A549 (cell line): ENCODE measurements at regions not wholly inside any gene's neighbourhood (a gene's known extent, or its start where the extent isn't known, plus 50 kb on each side); places are given as distances from the start of the nearest gene placed in this dataset.

Experiments
- ATAC-seq, 2 experiments: fragments of 200-7000 bp in 1 of 2; fragments of >200 bp in 1 of 2; cut with Nextera tagmentation in 1 of 2; cut with Tn5 transposase in 1 of 2; 3 replicates each; pipeline versions ENCODE4 v1.8.0 to v1.9.1; 2018 to 2020; ENCODE audit warnings: mild to moderate bottlenecking in 1 of 2, moderate library complexity in 1 of 2
- CTCF ChIA-PET: fragments of 300-600 bp; sonication (Branson Sonifier 250); formaldehyde crosslinking; extraction: SDS; loops from one replicate; lab custom pipeline; 2021; ENCODE audit warnings: antibody characterized with exemption, inconsistent platforms; lab: Yijun Ruan, JAX
- POLR2A ChIA-PET: fragments of 350-600 bp; formaldehyde crosslinking; extraction: SDS; loops from one replicate; lab custom pipeline; 2021; ENCODE audit warnings: antibody characterized with exemption, inconsistent platforms; lab: Yijun Ruan, JAX
- DNase-seq, 2 experiments: peaks; one replicate each; pipeline versions ENCODE4 v3.0.0 to v3.0.0-alpha.2; 2011 to 2016; ENCODE audit warnings: low read depth in 1 of 2, low spot score in 1 of 2
- FAIRE-seq: peaks from 2 replicates; lab custom pipeline; 2011; peaks lifted over from hg19 to GRCh38; lab: Jason Lieb, UNC
- H3K27ac ChIP-seq, 2 experiments: fragments of >200 bp; sonication (Bioruptor Twin); formaldehyde crosslinking; 3 replicates each; pipeline ENCODE4 v1.5.1; 2016 to 2017
- H3K4me1 ChIP-seq: fragments of >200 bp; sonication (Bioruptor Twin); formaldehyde crosslinking; 3 replicates; pipeline ENCODE4 v1.6.1; 2016
- H3K4me2 ChIP-seq: fragments of >200 bp; sonication (Bioruptor Twin); formaldehyde crosslinking; 3 replicates; pipeline ENCODE4 v1.6.1; 2016
- H3K4me3 ChIP-seq: fragments of >200 bp; sonication (Bioruptor Twin); formaldehyde crosslinking; 3 replicates; pipeline ENCODE4 v1.5.1; 2016
- H3K9me3 ChIP-seq: fragments of >200 bp; sonication (Bioruptor Twin); formaldehyde crosslinking; 3 replicates; pipeline ENCODE4 v1.6.1; 2016
- CHD2 ChIP-seq: fragments of 150-350 bp; IDR thresholded peaks from 2 replicates; pipeline ENCODE4 v1.6.1; 2014; ENCODE audit warnings: low read length; ENCODE audit not compliant: partially characterized antibody
- CHD4 ChIP-seq: fragments of 200-600 bp; sonication (generic); IDR thresholded peaks from 2 replicates; pipeline ENCODE4 v1.6.1; 2016; ENCODE audit warnings: antibody characterized with exemption, mild to moderate bottlenecking, borderline replicate concordance
- E2F6 ChIP-seq: IDR thresholded peaks from 2 replicates; pipeline ENCODE4 v1.6.1; 2012; ENCODE audit warnings: low read depth, borderline replicate concordance
- EHMT2 ChIP-seq: fragments of 200-600 bp; sonication (generic); IDR thresholded peaks from 2 replicates; pipeline ENCODE4 v1.6.1; 2016; ENCODE audit warnings: antibody characterized with exemption, low read depth, mild to moderate bottlenecking, moderate library complexity
- FOXS1 ChIP-seq: fragments of 250-450 bp; sonication (Bioruptor Pico); IDR thresholded peaks from 2 replicates; pipeline ENCODE4 v1.5.0; 2020; ENCODE audit warnings: mild to moderate bottlenecking, moderate library complexity
- HDAC2 ChIP-seq: fragments of 200-600 bp; sonication (generic); IDR thresholded peaks from 2 replicates; pipeline ENCODE4 v1.6.1; 2016
- HES2 ChIP-seq: fragments of >200 bp; sonication (Bioruptor Twin); formaldehyde crosslinking; IDR thresholded peaks from 2 replicates; pipeline ENCODE4 v1.6.1; 2016
- HEYL ChIP-seq: fragments of 250-450 bp; sonication (Bioruptor Pico); IDR thresholded peaks from 2 replicates; pipeline ENCODE4 v1.8.0; 2021; ENCODE audit warnings: mild to moderate bottlenecking, moderate library complexity
- JUNB ChIP-seq: fragments of >200 bp; sonication (Bioruptor Twin); formaldehyde crosslinking; IDR thresholded peaks from 2 replicates; pipeline ENCODE4 v1.6.1; 2016
- KDM5A ChIP-seq: fragments of 200-600 bp; sonication (generic); IDR thresholded peaks from 2 replicates; pipeline ENCODE4 v1.6.1; 2016; ENCODE audit warnings: antibody characterized with exemption, mild to moderate bottlenecking
- MAFK ChIP-seq: fragments of 450-650 bp; IDR thresholded peaks from 2 replicates; pipeline ENCODE4 v1.6.1; 2014; ENCODE audit not compliant: partially characterized antibody
- PBX3 ChIP-seq: IDR thresholded peaks from 2 replicates; pipeline ENCODE4 v1.6.1; 2012
- POLR2A ChIP-seq: IDR thresholded peaks from 2 replicates; pipeline ENCODE4 v1.6.1; 2012; ENCODE audit warnings: mild to moderate bottlenecking, low read length
- SMC3 ChIP-seq: fragments of >200 bp; sonication (Bioruptor Twin); formaldehyde crosslinking; IDR thresholded peaks from 3 replicates; pipeline ENCODE4 v1.6.1; 2018; ENCODE audit warnings: inconsistent platforms
- TFCP2L1 ChIP-seq: fragments of 250-450 bp; sonication (Bioruptor Pico); IDR thresholded peaks from 2 replicates; pipeline ENCODE4 v1.5.0; 2021; ENCODE audit warnings: mild to moderate bottlenecking
- ZC3H11A ChIP-seq: fragments of 450-650 bp; IDR thresholded peaks from 2 replicates; pipeline ENCODE4 v1.6.1; 2014; ENCODE audit warnings: antibody characterized with exemption, mild to moderate bottlenecking
- ZFP36 ChIP-seq: fragments of 450-650 bp; IDR thresholded peaks from 2 replicates; pipeline ENCODE4 v1.6.1; 2014; ENCODE audit warnings: borderline replicate concordance; ENCODE audit not compliant: partially characterized antibody
- WGBS: methylation state at CpG from one replicate; pipeline ENCODE4 v1.1.6; 2017; ENCODE audit errors: missing lambda C conversion rate; 5-methylcytosine and 5-hydroxymethylcytosine counted together

DNA sequence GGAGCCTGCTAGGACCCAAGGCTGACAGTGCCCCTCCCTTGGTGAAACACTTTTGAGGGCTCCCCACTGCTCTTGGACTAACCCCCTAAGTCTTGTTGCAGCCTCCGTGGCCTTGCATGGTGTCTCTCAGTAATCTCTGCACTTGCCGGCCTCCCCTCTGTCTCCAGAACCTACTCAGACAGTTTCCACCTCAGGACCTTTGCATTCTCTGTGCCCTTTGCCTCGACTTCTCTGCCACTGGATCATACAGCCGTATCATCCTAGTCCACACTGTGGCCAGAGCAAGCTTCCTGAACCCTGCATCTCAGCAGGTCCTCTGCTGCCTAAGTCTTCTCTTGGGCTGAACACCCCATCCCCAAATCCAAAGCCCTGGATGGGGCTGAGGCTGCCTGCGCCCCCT, 152.0 kb upstream of the PTPN1 start (continued):
- no peak for TF ChIP-seq E2F6
- no peak for TF ChIP-seq ZC3H11A
- TF ChIP-seq ZFP36 = no peak
- no peak for TF ChIP-seq SMC3
- TF ChIP-seq, all 56 proteins: peak for 0

DNA sequence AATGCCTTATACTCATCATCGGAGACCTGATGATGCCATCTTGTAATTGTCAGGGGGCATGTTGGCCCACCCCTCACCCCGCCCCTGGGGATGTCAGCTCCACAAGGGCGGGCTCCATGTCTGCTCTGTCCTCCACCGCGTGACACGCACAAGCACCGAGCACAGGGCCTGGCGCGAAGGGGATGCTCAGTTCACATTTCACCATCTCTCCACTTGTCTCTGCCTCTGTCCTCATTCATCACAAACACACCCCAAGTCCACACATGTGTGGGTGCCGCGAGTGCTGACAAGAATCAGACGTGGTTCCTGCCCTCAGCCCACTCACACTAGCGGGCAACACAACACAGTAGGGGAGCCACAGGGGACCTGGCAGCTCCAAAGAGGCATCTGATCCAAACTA, 151.2 kb upstream of the PTPN1 start:
- H3K4me1 ChIP-seq = peaks cover 11% of the 10 kb centered on the region; the same call in 2 of the 3 replicates
- H3K27ac ChIP-seq = peak overlapping the region; percentile 22 to 73; a peak in 3 of 6 replicates
- H3K9me3 ChIP-seq = no peaks in the 10 kb centered on the region
- no peak for FAIRE-seq
- 94% methylated on average over 6 of the region's 13 CpGs for WGBS
- ChIA-PET POLR2A (no interaction called here), CTCF (interaction anchor here (1.0 to 1.7 kb wide), 3 partner anchors 20 to 105 kb away, joined by 3 to 5 read pairs (median 4); no protein-coding TSS in a partner anchor)
- no peak overlapping the region for H3K4me3 ChIP-seq
- no peak for TF ChIP-seq FOXS1 (CRISPR knock-in tag)
- TF ChIP-seq, all 56 proteins: peak for 0
- DNase-seq (no peak), ATAC-seq (no peak)
- no peak overlapping the region for H3K4me2 ChIP-seq

- Histone ChIP-seq H3K4me1 (peaks cover 10% of the 10 kb centered on the region; the same call in 2 of the 3 replicates), H3K4me2 (no peak overlapping the region), H3K9me3 (no peaks in the 10 kb centered on the region), H3K4me3 (no peak overlapping the region), H3K27ac (peak overlapping the region; percentile 31 to 73; a peak in 3 of 6 replicates)
- ATAC-seq (peak in 1 of 2 experiments; percentile 27; a peak in 3 of 6 replicates), FAIRE-seq (no peak), DNase-seq (no peak)
- CTCF ChIA-PET = interaction anchor here (1.0 to 1.7 kb wide), 3 partner anchors 9 to 45 kb away, joined by 3 to 4 read pairs (median 4); no protein-coding TSS in a partner anchor
- no peak for TF ChIP-seq JUNB
- TF ChIP-seq PBX3 = no peak
- TF ChIP-seq HDAC2 = no peak
- no peak for TF ChIP-seq HEYL (CRISPR knock-in tag)
- TF ChIP-seq KDM5A = no peak
- no peak for TF ChIP-seq EHMT2
- no peak for TF ChIP-seq MAFK
- TF ChIP-seq TFCP2L1 = no peak
- no peak for TF ChIP-seq HES2
- no peak for TF ChIP-seq POLR2A
- no peak for TF ChIP-seq CHD2
- no peak for TF ChIP-seq FOXS1 (CRISPR knock-in tag)
- POLR2A ChIA-PET = no interaction called here
- 70% methylated on average over 8 of the region's 8 CpGs for WGBS
These were observed 150.5 kb upstream of the PTPN1 start for GRCh38 chr20:50359607-50360217.

DNA sequence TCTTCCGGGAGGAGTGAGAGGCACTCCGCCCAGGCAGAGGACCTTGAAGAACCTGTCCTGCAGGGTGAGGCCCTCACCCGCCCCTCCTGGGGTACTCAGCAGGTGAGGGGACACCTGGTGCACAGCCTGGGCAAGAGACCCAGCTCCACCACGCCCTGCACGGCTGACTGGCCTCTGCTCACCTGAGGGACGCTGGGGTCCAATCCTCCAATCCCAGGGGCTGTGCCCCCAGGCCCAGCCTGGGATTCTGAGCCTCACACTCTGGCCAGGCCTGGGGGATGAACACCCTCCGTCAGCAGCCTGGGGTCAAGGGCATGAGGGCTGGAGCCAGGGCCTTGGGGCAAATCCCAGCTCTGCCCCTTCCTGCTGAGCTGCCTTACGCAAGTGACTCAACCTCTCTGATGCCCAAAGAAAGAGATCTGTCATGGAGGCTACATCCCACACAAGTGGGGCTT, 149.9 kb upstream of the PTPN1 start:
- ATAC-seq (no peak), FAIRE-seq (no peak), DNase-seq (no peak)
- WGBS = 74% methylated on average over 3 of the region's 8 CpGs
- ChIA-PET CTCF (interaction anchor here (1.5 kb wide), 1 partner anchor 9 kb away, joined by 4 read pairs; no protein-coding TSS in a partner anchor), POLR2A (no interaction called here)
- H3K27ac ChIP-seq = peak overlapping the region in 1 of 2 experiments; percentile 73; a peak in 3 of 6 replicates
- H3K4me1 ChIP-seq = peaks cover 5% of the 10 kb centered on the region; the same call in 1 of the 3 replicates
- H3K9me3 ChIP-seq = no peaks in the 10 kb centered on the region
- peak; percentile 38 for TF ChIP-seq ZFP36
- TF ChIP-seq CHD4 = no peak
- no peak overlapping the region for H3K4me2 ChIP-seq
- no peak overlapping the region for H3K4me3 ChIP-seq
